ENCODE measurements at regions not wholly inside any gene's neighbourhood (a gene's known extent, or its start where the extent isn't known, plus 50 kb on each side); places are given as distances from the start of the nearest gene placed in this dataset.

DNA sequence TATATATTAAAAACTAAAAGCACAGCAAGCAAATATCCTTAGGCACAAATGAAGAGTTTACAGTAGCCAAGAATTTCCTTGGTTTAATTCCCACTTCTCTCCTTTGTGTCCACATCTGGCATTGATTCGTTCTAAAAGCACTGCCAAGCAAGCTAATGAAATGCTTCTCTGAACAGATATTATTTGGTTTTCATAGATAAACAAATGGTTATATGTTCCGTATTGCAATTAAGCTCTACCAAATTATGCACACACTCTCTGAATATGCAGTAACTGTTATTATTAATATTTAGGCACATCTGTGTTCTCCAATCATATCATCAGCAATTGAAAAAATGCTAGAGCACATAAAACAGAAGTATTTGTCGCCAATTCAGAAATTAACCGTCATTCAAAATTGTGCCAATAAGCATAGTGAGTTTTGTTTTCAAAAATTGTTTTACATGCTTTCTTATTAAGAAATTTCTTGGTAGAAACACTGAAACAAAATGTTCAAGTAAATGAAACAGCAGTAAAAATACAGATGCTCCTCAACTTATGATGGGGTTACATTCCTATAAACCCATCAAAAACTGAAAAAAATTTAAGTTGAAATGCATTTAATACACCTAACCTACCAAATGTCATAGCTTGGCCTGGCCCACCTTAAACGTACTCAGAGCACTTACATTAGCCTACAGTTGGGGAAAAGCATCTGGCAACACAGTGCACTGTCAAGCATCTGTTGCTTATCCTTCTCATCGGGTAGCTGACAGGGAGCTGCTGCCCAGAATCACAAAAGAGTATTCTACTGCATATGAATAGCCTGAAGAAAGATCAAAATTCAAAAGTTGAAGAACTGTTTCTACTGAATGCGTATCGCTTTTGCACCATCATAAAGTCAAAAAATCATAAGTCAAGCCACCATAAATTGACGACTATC is 2134.7 kb downstream of the PCDH9 start:
- TF ChIP-seq, protein P1, sequence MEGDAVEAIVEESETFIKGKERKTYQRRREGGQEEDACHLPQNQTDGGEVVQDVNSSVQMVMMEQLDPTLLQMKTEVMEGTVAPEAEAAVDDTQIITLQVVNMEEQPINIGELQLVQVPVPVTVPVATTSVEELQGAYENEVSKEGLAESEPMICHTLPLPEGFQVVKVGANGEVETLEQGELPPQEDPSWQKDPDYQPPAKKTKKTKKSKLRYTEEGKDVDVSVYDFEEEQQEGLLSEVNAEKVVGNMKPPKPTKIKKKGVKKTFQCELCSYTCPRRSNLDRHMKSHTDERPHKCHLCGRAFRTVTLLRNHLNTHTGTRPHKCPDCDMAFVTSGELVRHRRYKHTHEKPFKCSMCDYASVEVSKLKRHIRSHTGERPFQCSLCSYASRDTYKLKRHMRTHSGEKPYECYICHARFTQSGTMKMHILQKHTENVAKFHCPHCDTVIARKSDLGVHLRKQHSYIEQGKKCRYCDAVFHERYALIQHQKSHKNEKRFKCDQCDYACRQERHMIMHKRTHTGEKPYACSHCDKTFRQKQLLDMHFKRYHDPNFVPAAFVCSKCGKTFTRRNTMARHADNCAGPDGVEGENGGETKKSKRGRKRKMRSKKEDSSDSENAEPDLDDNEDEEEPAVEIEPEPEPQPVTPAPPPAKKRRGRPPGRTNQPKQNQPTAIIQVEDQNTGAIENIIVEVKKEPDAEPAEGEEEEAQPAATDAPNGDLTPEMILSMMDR (conservative IDR thresholded peaks at IDR 0.05; ENCODE audit: low read depth) = no peak
- DNase-seq (ENCODE audit: low spot score) = no peak
- no peak overlapping the region for H3K27ac ChIP-seq
- POLR2A ChIA-PET (ENCODE audit: low non-redundant PET) = no interaction called here
- CTCF ChIA-PET = interaction anchor here (0.5 kb wide), 1 partner anchor 623 kb away, joined by 3 read pairs; no protein-coding TSS in a partner anchor

DNA sequence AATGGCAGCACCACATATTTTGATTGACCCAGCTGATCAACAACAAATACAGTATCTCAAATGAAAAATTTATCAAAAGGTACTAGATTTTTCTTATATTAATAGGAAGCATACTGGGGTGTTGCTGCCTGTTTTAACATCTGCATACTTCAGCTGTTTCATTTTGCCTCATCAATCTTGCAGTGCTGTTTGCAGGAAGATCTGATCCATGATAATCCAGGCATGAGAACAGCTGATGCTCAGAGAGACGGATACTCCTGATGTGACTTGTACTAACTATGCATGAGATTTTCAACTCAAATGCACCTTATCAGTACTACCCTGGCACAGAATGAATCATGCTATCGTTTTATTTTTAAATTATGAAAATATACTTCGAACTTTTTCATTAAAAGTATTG is 2136.8 kb downstream of the PCDH9 start:
- ChIA-PET CTCF (no interaction called here), POLR2A (ENCODE audit: low non-redundant PET) (no interaction called here)

DNA sequence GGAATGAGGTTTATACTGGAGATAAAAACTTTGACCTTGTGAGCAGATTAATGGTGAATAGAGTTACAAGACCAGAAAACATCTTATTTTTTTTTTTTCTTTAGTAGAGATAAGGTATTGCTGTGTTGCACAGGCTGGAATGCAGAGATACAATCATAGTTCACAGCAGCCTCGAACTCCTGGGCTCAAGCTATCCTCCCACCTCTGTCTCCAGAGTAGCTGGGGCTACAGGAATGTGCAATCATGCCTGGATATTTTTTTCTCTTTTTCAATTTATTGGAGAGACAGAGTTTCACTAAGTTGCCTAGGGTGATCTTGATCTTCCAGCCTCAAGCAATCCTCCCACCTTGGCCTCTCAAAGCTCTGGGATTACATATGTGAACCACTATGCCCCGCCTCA is 2139.1 kb downstream of the PCDH9 start:
- no peak overlapping the region for H3K27ac ChIP-seq
- ChIA-PET POLR2A (ENCODE audit: low non-redundant PET) (no interaction called here), CTCF (no interaction called here)
- DNase-seq (ENCODE audit: low spot score) = no peak
- TF ChIP-seq, protein P1 (conservative IDR thresholded peaks at IDR 0.05; ENCODE audit: low read depth) = no peak

More for the DNA sequence above, 2136.8 kb downstream of the PCDH9 start:
- H3K27ac ChIP-seq = no peak overlapping the region
- TF ChIP-seq, protein P1 (conservative IDR thresholded peaks at IDR 0.05; ENCODE audit: low read depth) = no peak
- DNase-seq (ENCODE audit: low spot score) = no peak

DNA sequence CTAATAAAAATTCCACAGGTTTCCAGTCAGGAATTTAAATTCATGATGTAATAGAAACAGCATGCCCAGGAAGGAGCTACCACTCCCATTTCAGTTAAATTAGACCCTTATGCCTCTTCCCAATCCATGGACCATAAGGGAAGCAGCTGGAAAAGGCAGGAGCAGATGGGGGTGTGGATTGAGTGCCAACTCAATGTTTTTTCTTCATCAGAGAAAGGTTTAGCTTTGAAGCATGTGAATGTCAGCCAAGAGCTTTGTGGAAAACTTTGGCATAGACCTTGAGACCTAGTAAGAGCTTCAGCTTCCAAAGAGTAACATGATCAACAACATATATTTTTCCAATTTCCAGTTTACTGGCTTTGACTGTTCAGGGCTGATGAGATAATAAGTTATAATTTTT is 2139.9 kb downstream of the PCDH9 start:
- POLR2A ChIA-PET (ENCODE audit: low non-redundant PET) = no interaction called here
- CTCF ChIA-PET = no interaction called here
- H3K27ac ChIP-seq = no peak overlapping the region
- TF ChIP-seq, protein P1 (conservative IDR thresholded peaks at IDR 0.05; ENCODE audit: low read depth) = no peak
- DNase-seq (ENCODE audit: low spot score) = no peak

DNA sequence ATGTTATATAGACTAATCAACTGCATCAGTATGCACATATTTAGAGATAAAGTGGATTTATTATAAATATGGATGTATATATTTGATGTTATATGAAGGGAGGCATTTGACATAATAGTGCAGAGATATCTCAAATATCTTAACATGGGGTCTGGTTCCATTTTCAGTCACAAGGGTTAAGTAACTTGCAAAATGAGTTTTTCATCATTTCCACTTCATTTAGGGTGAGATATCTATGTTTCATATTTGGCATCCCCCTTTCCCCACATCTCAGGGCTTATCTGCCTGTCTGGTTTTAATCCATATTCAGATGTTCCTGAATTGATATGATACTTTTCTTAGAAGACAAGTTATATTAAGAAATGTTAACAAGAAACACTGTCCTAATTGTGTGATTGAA is 2141.2 kb downstream of the PCDH9 start:
- no peak overlapping the region for H3K27ac ChIP-seq
- ChIA-PET POLR2A (ENCODE audit: low non-redundant PET) (no interaction called here), CTCF (no interaction called here)
- DNase-seq (ENCODE audit: low spot score) = no peak
- TF ChIP-seq, protein P1 (conservative IDR thresholded peaks at IDR 0.05; ENCODE audit: low read depth) = no peak

DNA sequence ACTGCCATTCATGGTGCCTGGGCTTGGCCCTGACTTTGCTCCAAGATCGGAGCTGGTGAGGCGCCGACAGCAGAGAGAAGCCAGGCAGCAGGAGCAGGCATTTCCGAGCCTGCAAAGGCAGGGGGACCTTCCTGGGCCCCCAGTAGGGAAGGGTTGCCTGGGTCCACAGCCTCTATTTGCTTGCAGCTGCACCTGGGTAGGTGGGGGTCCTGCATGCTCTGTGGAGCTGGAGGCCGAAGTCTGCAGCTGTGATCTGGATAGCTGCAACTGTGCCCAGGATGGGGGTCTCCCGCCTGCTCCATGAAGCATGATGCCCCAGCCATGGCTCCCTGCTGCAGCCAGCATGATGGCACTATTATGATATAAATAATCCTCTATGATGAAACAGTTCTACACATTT is 2144.2 kb downstream of the PCDH9 start:
- DNase-seq (ENCODE audit: low spot score) = no peak
- TF ChIP-seq, protein P1 (conservative IDR thresholded peaks at IDR 0.05; ENCODE audit: low read depth) = no peak
- H3K27ac ChIP-seq = no peak overlapping the region
- CTCF ChIA-PET = interaction anchor here (0.7 kb wide), 1 partner anchor 44 kb away, joined by 3 read pairs; no protein-coding TSS in a partner anchor
- POLR2A ChIA-PET (ENCODE audit: low non-redundant PET) = no interaction called here
